GM23338 (cell line): ENCODE measurements at regions not wholly inside any gene's neighbourhood (a gene's known extent, or its start where the extent isn't known, plus 50 kb on each side); places are given as distances from the start of the nearest gene placed in this dataset.
"Not testable (repeated sequence)": the region's sequence is repeated elsewhere in the genome, so short reads cannot be mapped to it uniquely, and the experiment has no call there.

Source experiments
- ATAC-seq: fragments of 200-7000 bp; cut with Tn5 transposase; 3 replicates; pipeline ENCODE4 v1.9.1; 2020
- DNase-seq: peaks from one replicate; pipeline ENCODE4 v3.0.0-alpha.2; 2015; ENCODE audit warnings: low spot score
- H2AFZ ChIP-seq: fragments of 200-600 bp; sonication (generic); 2 replicates; pipeline ENCODE4 v1.8.0; 2016; ENCODE audit warnings: antibody characterized with exemption, mild to moderate bottlenecking, moderate library complexity
- H3F3A ChIP-seq: fragments of 200-600 bp; sonication (generic); replicated peaks from 2 replicates; pipeline ENCODE4 v1.8.0; 2017; ENCODE audit warnings: antibody characterized with exemption, mixed run types, low read depth
- H3K27ac ChIP-seq: fragments of 200-600 bp; sonication (generic); 2 replicates; pipeline ENCODE4 v1.6.1; 2016; ENCODE audit warnings: low read depth
- H3K27me3 ChIP-seq: fragments of 200-600 bp; sonication (generic); 2 replicates; pipeline ENCODE4 v1.8.0; 2016; ENCODE audit warnings: mild to moderate bottlenecking, mixed run types, moderate library complexity; ENCODE audit not compliant: insufficient read depth
- H3K36me3 ChIP-seq: fragments of 200-600 bp; sonication (generic); 2 replicates; pipeline ENCODE4 v1.8.0; 2016; ENCODE audit warnings: mild to moderate bottlenecking; ENCODE audit not compliant: insufficient read depth
- H3K4me1 ChIP-seq: fragments of 200-600 bp; sonication (generic); 2 replicates; pipeline ENCODE4 v1.8.0; 2016; ENCODE audit warnings: mild to moderate bottlenecking, moderate library complexity; ENCODE audit not compliant: insufficient read depth
- H3K4me2 ChIP-seq: fragments of 200-600 bp; sonication (generic); 2 replicates; pipeline ENCODE4 v1.7.1; 2017; ENCODE audit warnings: mixed run types
- H3K4me3 ChIP-seq: fragments of 200-600 bp; sonication (generic); 2 replicates; pipeline ENCODE4 v1.6.1; 2016; ENCODE audit warnings: mixed run types
- H3K79me2 ChIP-seq: fragments of 200-600 bp; sonication (generic); replicated peaks from 2 replicates; pipeline ENCODE4 v1.8.0; 2017; ENCODE audit warnings: mild to moderate bottlenecking; ENCODE audit not compliant: insufficient read depth
- H3K9me2 ChIP-seq: fragments of 200-600 bp; sonication (generic); 2 replicates; pipeline ENCODE4 v1.8.0; 2017; ENCODE audit not compliant: insufficient read depth
- H4K20me1 ChIP-seq: fragments of 200-600 bp; sonication (generic); replicated peaks from 2 replicates; pipeline ENCODE4 v1.8.0; 2017; ENCODE audit warnings: mild to moderate bottlenecking; ENCODE audit not compliant: insufficient read depth
- H3K27ac Mint-ChIP-seq: 2 replicates; pipeline ENCODE4 v1.8.0; 2020; ENCODE audit warnings: inconsistent platforms, mild to moderate bottlenecking, moderate library complexity, mixed read lengths
- H3K27me3 Mint-ChIP-seq: 3 replicates; pipeline ENCODE4 v1.8.0; 2022; ENCODE audit warnings: low read depth, mild to moderate bottlenecking, moderate library complexity, mixed read lengths, inconsistent platforms; ENCODE audit not compliant: insufficient read depth, poor library complexity
- H3K36me3 Mint-ChIP-seq: 3 replicates; pipeline ENCODE4 v1.8.0; 2021; ENCODE audit warnings: low read depth, mild to moderate bottlenecking, inconsistent platforms, moderate library complexity, mixed read lengths
- H3K4me1 Mint-ChIP-seq: 3 replicates; pipeline ENCODE4 v1.8.0; 2020; ENCODE audit warnings: mild to moderate bottlenecking, inconsistent platforms, mixed read lengths
- H3K4me3 Mint-ChIP-seq: 3 replicates; pipeline ENCODE4 v1.8.0; 2021; ENCODE audit warnings: moderate library complexity, mild to moderate bottlenecking, inconsistent platforms, mixed read lengths
- H3K9me3 Mint-ChIP-seq: 3 replicates; pipeline ENCODE4 v1.8.0; 2020; ENCODE audit warnings: moderate library complexity, mild to moderate bottlenecking, inconsistent platforms, mixed read lengths

- H3K4me3 ChIP-seq, H3K4me3 Mint-ChIP-seq, H3K27me3 ChIP-seq, DNase-seq, H3K79me2 ChIP-seq, H3K4me1 Mint-ChIP-seq, H3K27ac ChIP-seq, ATAC-seq, H3F3A ChIP-seq, H2AFZ ChIP-seq, H3K27me3 Mint-ChIP-seq, H3K9me2 ChIP-seq, H4K20me1 ChIP-seq, H3K9me3 Mint-ChIP-seq, H3K27ac Mint-ChIP-seq, H3K36me3 Mint-ChIP-seq, H3K4me2 ChIP-seq, H3K36me3 ChIP-seq, H3K4me1 ChIP-seq: not testable (repeated sequence)
Observed at GRCh38 chrX:52308532-52308931, 60.3 kb upstream of the XAGE2 start.
